AG10803 (cell line): ENCODE measurements at regions not wholly inside any gene's neighbourhood (a gene's known extent, or its start where the extent isn't known, plus 50 kb on each side); places are given as distances from the start of the nearest gene placed in this dataset.

Source experiments
- DNase-seq: peaks from one replicate; pipeline ENCODE4 v3.0.0; 2010; ENCODE audit warnings: low read depth
- H3K4me3 ChIP-seq: 2 replicates; pipeline ENCODE4 v1.5.1; 2011; ENCODE audit warnings: mild to moderate bottlenecking, low read length, control low read depth
- TF ChIP-seq, protein P1 (sequence below): conservative IDR thresholded peaks from 2 replicates; pipeline ENCODE4 v1.5.1; 2011; ENCODE audit warnings: mild to moderate bottlenecking, low read length, control low read depth, inconsistent platforms

DNA sequence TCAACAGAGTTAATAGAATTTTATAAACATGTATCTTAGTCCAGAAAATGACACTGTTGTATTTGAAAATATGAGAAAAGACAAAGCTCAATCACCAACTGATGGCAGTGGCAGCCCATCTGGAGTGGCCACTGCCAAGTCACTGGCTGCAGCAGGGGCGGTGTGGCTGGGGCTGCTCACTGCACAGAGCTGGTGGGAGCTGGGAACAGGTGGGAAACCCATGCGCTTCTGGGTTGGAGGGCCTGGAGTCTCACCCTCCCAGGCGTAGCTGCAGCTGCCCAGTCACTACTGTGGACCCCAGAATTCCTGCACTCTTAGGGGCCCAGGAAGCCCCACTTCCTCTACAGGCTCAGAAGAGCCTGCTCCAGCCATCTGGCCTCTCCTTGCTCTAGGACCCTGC is 251.8 kb upstream of the NDST4 start:
- TF ChIP-seq, protein P1, sequence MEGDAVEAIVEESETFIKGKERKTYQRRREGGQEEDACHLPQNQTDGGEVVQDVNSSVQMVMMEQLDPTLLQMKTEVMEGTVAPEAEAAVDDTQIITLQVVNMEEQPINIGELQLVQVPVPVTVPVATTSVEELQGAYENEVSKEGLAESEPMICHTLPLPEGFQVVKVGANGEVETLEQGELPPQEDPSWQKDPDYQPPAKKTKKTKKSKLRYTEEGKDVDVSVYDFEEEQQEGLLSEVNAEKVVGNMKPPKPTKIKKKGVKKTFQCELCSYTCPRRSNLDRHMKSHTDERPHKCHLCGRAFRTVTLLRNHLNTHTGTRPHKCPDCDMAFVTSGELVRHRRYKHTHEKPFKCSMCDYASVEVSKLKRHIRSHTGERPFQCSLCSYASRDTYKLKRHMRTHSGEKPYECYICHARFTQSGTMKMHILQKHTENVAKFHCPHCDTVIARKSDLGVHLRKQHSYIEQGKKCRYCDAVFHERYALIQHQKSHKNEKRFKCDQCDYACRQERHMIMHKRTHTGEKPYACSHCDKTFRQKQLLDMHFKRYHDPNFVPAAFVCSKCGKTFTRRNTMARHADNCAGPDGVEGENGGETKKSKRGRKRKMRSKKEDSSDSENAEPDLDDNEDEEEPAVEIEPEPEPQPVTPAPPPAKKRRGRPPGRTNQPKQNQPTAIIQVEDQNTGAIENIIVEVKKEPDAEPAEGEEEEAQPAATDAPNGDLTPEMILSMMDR: no peak
- H3K4me3 ChIP-seq: no peak overlapping the region
- no peak for DNase-seq

DNA sequence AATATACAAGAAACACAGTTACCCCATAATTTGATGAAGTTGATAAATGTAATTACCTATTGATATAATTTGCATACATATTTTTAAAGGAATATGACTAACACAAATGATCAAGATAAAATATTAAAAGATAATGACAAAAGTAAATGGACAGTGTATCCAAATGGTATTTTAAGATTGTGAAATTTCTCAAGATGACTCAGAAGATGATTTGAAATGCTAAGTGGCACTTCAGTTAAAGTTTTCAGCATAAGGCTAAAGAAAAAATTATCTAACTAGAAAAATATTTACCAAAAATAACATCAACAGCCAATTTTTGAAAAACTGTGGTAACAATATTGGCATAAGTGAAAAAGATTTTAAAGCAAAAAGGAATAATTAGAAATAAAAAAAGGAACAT is 248.4 kb upstream of the NDST4 start:
- TF ChIP-seq, protein P1: no peak
- H3K4me3 ChIP-seq: no peak overlapping the region
- no peak for DNase-seq

DNA sequence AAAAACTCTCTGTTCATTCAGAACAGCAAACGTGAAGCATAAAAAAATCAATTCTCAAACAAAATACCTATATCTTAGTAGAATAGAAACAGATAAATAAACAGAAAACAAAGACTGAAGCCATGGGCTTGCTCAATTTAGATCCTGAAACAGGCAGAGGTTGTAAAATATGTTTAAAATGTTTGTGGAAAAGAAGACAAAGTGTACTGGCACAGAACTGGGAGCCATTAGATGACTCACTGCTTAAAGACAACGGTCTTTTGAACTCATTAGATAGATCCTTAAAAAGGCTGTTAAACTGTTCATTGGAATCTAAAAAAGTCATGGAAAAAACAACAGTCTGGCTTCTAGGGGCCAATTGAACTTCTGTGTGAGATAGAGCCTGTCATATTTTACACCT is 247.0 kb upstream of the NDST4 start:
- TF ChIP-seq, protein P1: no peak
- H3K4me3 ChIP-seq: no peak overlapping the region
- DNase-seq: no peak

DNA sequence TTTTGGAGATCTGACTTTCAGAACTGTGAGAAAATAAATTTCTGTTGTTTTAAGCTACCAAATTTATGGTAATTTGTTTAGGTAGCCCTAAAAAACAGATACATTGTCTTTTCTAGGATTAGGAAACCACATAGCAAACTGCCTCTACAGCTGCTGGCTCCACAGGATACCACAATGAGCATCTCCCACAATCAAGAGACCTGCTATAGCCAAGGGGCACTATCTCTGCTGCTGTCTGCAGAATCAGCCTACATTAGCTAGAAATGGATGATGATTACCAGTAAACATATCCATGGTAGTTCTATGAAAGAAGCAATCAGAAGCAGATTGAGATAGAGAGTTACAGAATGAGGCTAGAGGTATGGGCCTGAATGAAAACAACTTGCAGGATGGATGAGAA is 244.4 kb upstream of the NDST4 start:
- no peak for DNase-seq
- TF ChIP-seq, protein P1: no peak
- H3K4me3 ChIP-seq: no peak overlapping the region

DNA sequence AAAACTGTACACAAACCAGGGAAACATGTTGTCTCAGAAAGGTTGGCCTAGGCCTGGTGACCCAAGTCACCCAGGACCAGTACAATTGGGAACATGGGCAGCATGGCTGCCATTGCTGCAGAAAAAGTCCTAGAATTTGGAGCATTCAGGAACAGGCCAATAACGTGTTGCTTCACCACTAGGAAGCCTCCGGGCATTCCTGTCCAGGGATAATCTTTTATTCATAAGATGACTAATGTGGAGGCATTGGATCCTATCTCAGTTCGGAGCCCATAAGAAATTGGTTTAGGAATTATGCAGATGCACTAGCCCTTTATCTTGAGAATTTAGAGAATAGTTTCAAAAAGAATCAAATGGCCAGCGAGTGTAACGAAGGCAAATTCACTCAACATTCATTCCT is 242.8 kb upstream of the NDST4 start:
- TF ChIP-seq, protein P1: no peak
- DNase-seq: no peak
- no peak overlapping the region for H3K4me3 ChIP-seq

DNA sequence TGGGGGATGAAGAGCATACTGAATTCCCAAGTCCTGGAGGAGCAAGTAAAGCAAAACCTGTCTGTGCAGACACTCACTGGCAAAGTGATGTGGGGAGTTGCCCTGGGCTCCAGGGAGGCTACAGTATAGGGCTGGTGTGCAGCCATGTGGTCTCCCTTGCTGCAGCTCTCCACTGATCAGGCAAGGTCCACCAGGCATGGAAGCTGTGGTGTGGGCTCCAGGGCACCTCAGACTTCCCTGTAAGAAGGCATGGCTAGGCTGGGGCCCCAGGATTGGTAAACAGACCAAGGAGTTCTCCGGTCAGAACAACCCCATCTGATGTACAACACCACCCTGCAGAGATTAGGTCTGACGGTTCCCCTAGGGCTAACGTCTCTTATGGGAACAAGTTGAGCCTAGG is 241.9 kb upstream of the NDST4 start:
- TF ChIP-seq, protein P1: no peak
- no peak for DNase-seq
- H3K4me3 ChIP-seq: no peak overlapping the region

DNA sequence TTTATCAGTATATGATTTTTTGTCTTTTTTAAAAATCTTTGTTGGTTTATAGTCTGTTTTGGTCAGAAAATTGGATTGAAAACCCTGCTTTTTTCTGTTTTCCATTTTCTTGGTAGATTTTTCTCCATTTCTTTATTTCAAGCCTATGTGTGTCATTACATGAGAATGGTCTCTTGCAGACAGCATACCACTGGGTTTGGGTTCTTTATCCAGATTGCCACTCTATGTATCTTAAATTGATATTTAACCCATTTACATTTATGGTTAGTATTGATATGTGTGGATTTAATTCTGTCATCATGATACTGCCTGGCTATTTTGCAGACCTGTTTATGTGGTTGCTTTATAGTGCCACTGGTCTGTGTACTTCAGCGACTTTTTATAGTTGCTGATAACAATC is 239.9 kb upstream of the NDST4 start:
- no peak overlapping the region for H3K4me3 ChIP-seq
- no peak for DNase-seq

More for the DNA sequence above, 239.9 kb upstream of the NDST4 start:
- TF ChIP-seq, protein P1: no peak
